HT1080 (cell line): ENCODE measurements at regions not wholly inside any gene's neighbourhood (a gene's known extent, or its start where the extent isn't known, plus 50 kb on each side); places are given as distances from the start of the nearest gene placed in this dataset.
"Not testable (repeated sequence)": the region's sequence is repeated elsewhere in the genome, so short reads cannot be mapped to it uniquely, and the experiment has no call there.

Experiments
- DNase-seq: peaks from one replicate; pipeline ENCODE4 v3.0.0-alpha.2; 2015; ENCODE audit warnings: low read depth

- DNase-seq, result no peak
Observed at GRCh38 chr2:52074130-52074719, 1042.3 kb upstream of the NRXN1 start.

- no peak for DNase-seq
Observed at GRCh38 chr2:52072949-52073348, 1041.0 kb upstream of the NRXN1 start.

GRCh38 chr2:52070665-52071064 lies 1038.7 kb upstream of the NRXN1 start:
- DNase-seq, result no peak

GRCh38 chr2:52064234-52064633 lies 1032.3 kb upstream of the NRXN1 start:
- DNase-seq, result no peak

GRCh38 chr2:52054824-52055223 lies 1022.9 kb upstream of the NRXN1 start:
- no peak for DNase-seq

- no peak for DNase-seq
Observed at GRCh38 chr2:52036853-52037252, 1004.9 kb upstream of the NRXN1 start.

- DNase-seq, result no peak
Observed at GRCh38 chr2:52036024-52036423, 1004.1 kb upstream of the NRXN1 start.

GRCh38 chr2:52035391-52035790 lies 1003.5 kb upstream of the NRXN1 start:
- DNase-seq, result no peak

- DNase-seq, result no peak
Observed at GRCh38 chr2:52034706-52035105, 1002.8 kb upstream of the NRXN1 start.

- no peak for DNase-seq
Observed at GRCh38 chr2:52022006-52022405, 990.1 kb upstream of the NRXN1 start.

- DNase-seq, result no peak
Observed at GRCh38 chr2:52017646-52018235, 985.8 kb upstream of the NRXN1 start.

GRCh38 chr2:52006821-52007366 lies 975.0 kb upstream of the NRXN1 start:
- not testable (repeated sequence) for DNase-seq

GRCh38 chr2:52000151-52000855 lies 968.4 kb upstream of the NRXN1 start:
- DNase-seq, result no peak

- no peak for DNase-seq
Observed at GRCh38 chr2:51998890-51999289, 967.0 kb upstream of the NRXN1 start.

GRCh38 chr2:51997571-51997970 lies 965.6 kb upstream of the NRXN1 start:
- no peak for DNase-seq

- DNase-seq, result peak; percentile 41
Observed at GRCh38 chr2:51995293-51995692, 963.4 kb upstream of the NRXN1 start.

- DNase-seq, result no peak
Observed at GRCh38 chr2:51994123-51994763, 962.3 kb upstream of the NRXN1 start.

- DNase-seq, result no peak
Observed at GRCh38 chr2:51990684-51991083, 958.8 kb upstream of the NRXN1 start.

GRCh38 chr2:51986101-51986500 lies 954.2 kb upstream of the NRXN1 start:
- DNase-seq, result no peak

GRCh38 chr2:51981783-51982182 lies 949.9 kb upstream of the NRXN1 start:
- peak; percentile 16 for DNase-seq

- DNase-seq, result no peak
Observed at GRCh38 chr2:51976623-51977022, 944.7 kb upstream of the NRXN1 start.

- no peak for DNase-seq
Observed at GRCh38 chr2:51971136-51971535, 939.2 kb upstream of the NRXN1 start.
